ENCODE measurements at regions not wholly inside any gene's neighbourhood (a gene's known extent, or its start where the extent isn't known, plus 50 kb on each side); places are given as distances from the start of the nearest gene placed in this dataset.
A peak's percentile ranks its signal among the peaks of the same experiment; 100 is the strongest.

DNA sequence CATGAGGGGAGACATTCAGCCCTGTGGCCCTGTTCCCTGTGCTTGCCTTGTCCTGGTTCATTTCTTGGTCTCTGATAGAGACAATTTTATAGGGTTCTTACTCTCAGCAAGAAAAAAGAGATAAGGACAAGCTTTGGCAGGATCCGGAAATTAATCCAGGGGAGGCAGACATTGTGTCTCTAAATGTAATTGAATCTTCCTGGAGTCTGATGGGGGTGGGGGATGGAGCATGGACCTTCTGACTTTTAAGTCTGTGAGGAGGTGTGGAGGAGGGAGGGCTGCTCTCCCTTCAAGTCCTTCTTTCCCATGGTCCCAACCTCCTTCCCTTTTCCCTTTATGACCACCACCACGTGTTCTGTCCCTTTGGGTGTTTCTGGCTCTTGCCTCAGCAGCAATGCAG is 512.7 kb downstream of the DHX35 start:
- WGBS (ENCODE audit: low lambda C conversion rate, missing lambda C conversion rate), result 44% methylated on average over 2 of the region's 2 CpGs
- no peak overlapping the region for H3K27ac ChIP-seq
- no peaks in the 10 kb centered on the region for H3K4me1 ChIP-seq (ENCODE audit: insufficient read depth)
- no peak overlapping the region for H3K4me3 ChIP-seq
- no peaks in the 10 kb centered on the region for H4K20me1 ChIP-seq (ENCODE audit: insufficient read depth, poor library complexity, severe bottlenecking)
- no peaks in the 10 kb centered on the region for H3K27me3 ChIP-seq
- H3K9me2 ChIP-seq (replicated peaks; ENCODE audit: insufficient read depth), result no peaks in the 10 kb centered on the region
- H3K4me2 ChIP-seq, result no peak overlapping the region
- H2AFZ ChIP-seq, result no peak overlapping the region
- no peak for DNase-seq (ENCODE audit: low spot score)
- TF ChIP-seq EZH2 (IDR thresholded peaks at IDR 0.05; ENCODE audit: borderline replicate concordance) (no peak), EZH2phosphoT487 (IDR thresholded peaks at IDR 0.05; ENCODE audit: low read depth, severe bottlenecking, unreplicated experiment) (no peak)
- TF ChIP-seq, protein P1, sequence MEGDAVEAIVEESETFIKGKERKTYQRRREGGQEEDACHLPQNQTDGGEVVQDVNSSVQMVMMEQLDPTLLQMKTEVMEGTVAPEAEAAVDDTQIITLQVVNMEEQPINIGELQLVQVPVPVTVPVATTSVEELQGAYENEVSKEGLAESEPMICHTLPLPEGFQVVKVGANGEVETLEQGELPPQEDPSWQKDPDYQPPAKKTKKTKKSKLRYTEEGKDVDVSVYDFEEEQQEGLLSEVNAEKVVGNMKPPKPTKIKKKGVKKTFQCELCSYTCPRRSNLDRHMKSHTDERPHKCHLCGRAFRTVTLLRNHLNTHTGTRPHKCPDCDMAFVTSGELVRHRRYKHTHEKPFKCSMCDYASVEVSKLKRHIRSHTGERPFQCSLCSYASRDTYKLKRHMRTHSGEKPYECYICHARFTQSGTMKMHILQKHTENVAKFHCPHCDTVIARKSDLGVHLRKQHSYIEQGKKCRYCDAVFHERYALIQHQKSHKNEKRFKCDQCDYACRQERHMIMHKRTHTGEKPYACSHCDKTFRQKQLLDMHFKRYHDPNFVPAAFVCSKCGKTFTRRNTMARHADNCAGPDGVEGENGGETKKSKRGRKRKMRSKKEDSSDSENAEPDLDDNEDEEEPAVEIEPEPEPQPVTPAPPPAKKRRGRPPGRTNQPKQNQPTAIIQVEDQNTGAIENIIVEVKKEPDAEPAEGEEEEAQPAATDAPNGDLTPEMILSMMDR (IDR thresholded peaks at IDR 0.05; ENCODE audit: poor library complexity), result no peak
- no peaks in the 10 kb centered on the region for H3K9me3 ChIP-seq (ENCODE audit: low read depth)
- H3K79me2 ChIP-seq, result no peaks in the 10 kb centered on the region
- H3K36me3 ChIP-seq (replicated peaks; ENCODE audit: insufficient read depth, low read depth), result no peaks in the 10 kb centered on the region

DNA sequence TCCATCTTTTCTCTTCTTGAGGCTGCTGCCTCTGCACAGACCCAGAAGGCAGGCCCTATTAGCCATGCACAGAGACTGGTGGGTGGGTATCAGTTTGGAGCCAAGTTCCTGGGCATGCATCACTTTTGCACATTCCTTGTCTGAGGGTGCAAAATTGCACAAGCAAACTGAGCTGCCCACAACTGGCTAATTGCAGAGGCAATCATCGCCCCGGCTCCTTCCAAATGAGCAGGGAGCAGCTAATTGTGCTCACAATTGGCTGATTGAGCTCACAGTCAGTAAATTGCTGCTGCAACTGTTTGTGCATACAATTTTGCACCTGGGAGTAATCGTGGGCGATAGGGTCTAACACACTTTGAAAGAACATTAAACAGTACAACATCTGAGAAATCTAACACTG is 511.4 kb downstream of the DHX35 start:
- no peaks in the 10 kb centered on the region for H3K36me3 ChIP-seq (replicated peaks; ENCODE audit: insufficient read depth, low read depth)
- TF ChIP-seq EZH2phosphoT487 (IDR thresholded peaks at IDR 0.05; ENCODE audit: low read depth, severe bottlenecking, unreplicated experiment) (no peak), EZH2 (IDR thresholded peaks at IDR 0.05; ENCODE audit: borderline replicate concordance) (no peak)
- TF ChIP-seq, protein P1 (IDR thresholded peaks at IDR 0.05; ENCODE audit: poor library complexity), result no peak
- H3K4me3 ChIP-seq, result no peak overlapping the region
- no peaks in the 10 kb centered on the region for H3K9me3 ChIP-seq (ENCODE audit: low read depth)
- no peaks in the 10 kb centered on the region for H3K4me1 ChIP-seq (ENCODE audit: insufficient read depth)
- H3K9me2 ChIP-seq (replicated peaks; ENCODE audit: insufficient read depth), result no peaks in the 10 kb centered on the region
- DNase-seq (ENCODE audit: low spot score), result no peak
- 84% methylated on average over 4 of the region's 4 CpGs for WGBS (ENCODE audit: low lambda C conversion rate, missing lambda C conversion rate)
- H2AFZ ChIP-seq, result no peak overlapping the region
- H3K27ac ChIP-seq, result no peak overlapping the region
- H3K4me2 ChIP-seq, result no peak overlapping the region
- no peaks in the 10 kb centered on the region for H3K27me3 ChIP-seq
- no peaks in the 10 kb centered on the region for H4K20me1 ChIP-seq (ENCODE audit: insufficient read depth, poor library complexity, severe bottlenecking)
- no peaks in the 10 kb centered on the region for H3K79me2 ChIP-seq

DNA sequence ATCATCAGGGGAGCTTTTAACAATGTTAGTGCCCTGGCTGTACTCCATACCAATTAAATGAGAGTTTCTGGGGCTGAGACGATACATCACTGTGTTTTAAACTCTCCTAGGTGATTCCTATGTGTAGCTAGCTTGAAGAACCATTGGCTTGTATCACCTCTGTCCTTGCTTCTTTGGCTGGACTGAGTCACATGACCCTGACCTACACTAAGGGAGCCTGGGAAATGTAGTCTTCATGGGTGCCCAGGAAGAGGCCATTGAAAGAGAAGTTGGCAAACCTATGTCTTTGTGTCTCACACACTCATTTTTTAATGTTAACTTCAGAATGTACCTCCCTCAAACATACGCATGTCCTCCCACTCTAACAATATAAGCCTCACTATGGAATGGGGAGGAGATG is 506.6 kb downstream of the DHX35 start:
- no peak overlapping the region for H2AFZ ChIP-seq
- no peaks in the 10 kb centered on the region for H3K9me3 ChIP-seq (ENCODE audit: low read depth)
- H3K79me2 ChIP-seq, result no peaks in the 10 kb centered on the region

More for the DNA sequence above, 506.6 kb downstream of the DHX35 start:
- whole genome bisulfite sequencing (ENCODE audit: low lambda C conversion rate, missing lambda C conversion rate), result 86% methylated on average over 2 of the region's 2 CpGs
- DNase-seq (ENCODE audit: low spot score), result peak; percentile 6
- no peaks in the 10 kb centered on the region for H4K20me1 ChIP-seq (ENCODE audit: insufficient read depth, poor library complexity, severe bottlenecking)
- no peak for TF ChIP-seq EZH2phosphoT487 (IDR thresholded peaks at IDR 0.05; ENCODE audit: low read depth, severe bottlenecking, unreplicated experiment)
- TF ChIP-seq EZH2 (IDR thresholded peaks at IDR 0.05; ENCODE audit: borderline replicate concordance), result no peak
- TF ChIP-seq, protein P1 (IDR thresholded peaks at IDR 0.05; ENCODE audit: poor library complexity), result no peak
- H3K4me1 ChIP-seq (ENCODE audit: insufficient read depth), result no peaks in the 10 kb centered on the region
- H3K9me2 ChIP-seq (replicated peaks; ENCODE audit: insufficient read depth), result no peaks in the 10 kb centered on the region
- no peaks in the 10 kb centered on the region for H3K27me3 ChIP-seq
- no peak overlapping the region for H3K27ac ChIP-seq
- H3K4me3 ChIP-seq, result no peak overlapping the region
- H3K36me3 ChIP-seq (replicated peaks; ENCODE audit: insufficient read depth, low read depth), result no peaks in the 10 kb centered on the region
- H3K4me2 ChIP-seq, result no peak overlapping the region
